GM12865 (cell line): ENCODE measurements at regions not wholly inside any gene's neighbourhood (a gene's known extent, or its start where the extent isn't known, plus 50 kb on each side); places are given as distances from the start of the nearest gene placed in this dataset.

Source experiments
- DNase-seq: peaks from one replicate; pipeline ENCODE4 v3.0.0; 2010; ENCODE audit warnings: low read depth
- H3K4me3 ChIP-seq: 2 replicates; pipeline ENCODE4 v1.5.1; 2011; ENCODE audit warnings: mild to moderate bottlenecking, low read depth, low read length, control low read depth
- CTCF ChIP-seq: IDR thresholded peaks from 2 replicates; pipeline ENCODE4 v1.5.1; 2011; ENCODE audit warnings: low read length, control low read depth, low read depth, inconsistent platforms; ENCODE audit not compliant: insufficient read depth; ENCODE audit errors: missing control alignments

- no peak for DNase-seq
- H3K4me3 ChIP-seq: no peak overlapping the region
- TF ChIP-seq CTCF: no peak
These were observed 349.3 kb upstream of the TLE4 start for GRCh38 chr9:79222483-79222882.

GRCh38 chr9:79224672-79225433, 346.9 kb upstream of the TLE4 start:
- no peak for TF ChIP-seq CTCF
- DNase-seq: no peak
- H3K4me3 ChIP-seq: no peak overlapping the region

- DNase-seq: peak; percentile 55
- TF ChIP-seq CTCF: peak; percentile 46
These were observed 338.2 kb upstream of the TLE4 start for GRCh38 chr9:79233542-79233941.

GRCh38 chr9:79236466-79236865, 335.3 kb upstream of the TLE4 start:
- no peak for DNase-seq
- no peak for TF ChIP-seq CTCF

More at GRCh38 chr9:79233542-79233941, 338.2 kb upstream of the TLE4 start:
- H3K4me3 ChIP-seq: no peak overlapping the region

GRCh38 chr9:79237861-79238260, 333.9 kb upstream of the TLE4 start:
- TF ChIP-seq CTCF: no peak
- no peak for DNase-seq
- H3K4me3 ChIP-seq: no peak overlapping the region

More at GRCh38 chr9:79236466-79236865, 335.3 kb upstream of the TLE4 start:
- H3K4me3 ChIP-seq: no peak overlapping the region

GRCh38 chr9:79240774-79241173, 331.0 kb upstream of the TLE4 start:
- H3K4me3 ChIP-seq: no peak overlapping the region
- DNase-seq: no peak
- no peak for TF ChIP-seq CTCF

- H3K4me3 ChIP-seq: no peak overlapping the region
- no peak for DNase-seq
- no peak for TF ChIP-seq CTCF
These were observed 329.3 kb upstream of the TLE4 start for GRCh38 chr9:79242489-79242888.
